HEK293T (cell line): ENCODE measurements at regions not wholly inside any gene's neighbourhood (a gene's known extent, or its start where the extent isn't known, plus 50 kb on each side); places are given as distances from the start of the nearest gene placed in this dataset.

ENCODE experiments used
- ARNT ChIP-seq: fragments of 450-650 bp; IDR thresholded peaks from 2 replicates; pipeline ENCODE4 v1.6.1; 2017; ENCODE audit warnings: mild to moderate bottlenecking
- BHLHE40 ChIP-seq: fragments of 450-650 bp; IDR thresholded peaks from 2 replicates; pipeline ENCODE4 v1.6.1; 2016; ENCODE audit warnings: mild to moderate bottlenecking, moderate library complexity, borderline replicate concordance
- CTBP1 ChIP-seq: fragments of 450-650 bp; IDR thresholded peaks from 2 replicates; pipeline ENCODE4 v1.6.1; 2016; ENCODE audit warnings: borderline replicate concordance
- FOXA1 ChIP-seq: fragments of 450-650 bp; IDR thresholded peaks from 2 replicates; pipeline ENCODE4 v1.6.1; 2016; ENCODE audit warnings: mild to moderate bottlenecking
- FOXK2 ChIP-seq: fragments of 450-650 bp; IDR thresholded peaks from 2 replicates; pipeline ENCODE4 v1.6.1; 2016; ENCODE audit warnings: mild to moderate bottlenecking
- FOXM1 ChIP-seq: fragments of 450-650 bp; IDR thresholded peaks from 2 replicates; pipeline ENCODE4 v1.6.1; 2017; ENCODE audit warnings: mild to moderate bottlenecking, borderline replicate concordance
- L3MBTL2 ChIP-seq: fragments of 450-650 bp; conservative IDR thresholded peaks from 2 replicates; pipeline ENCODE4 v1.6.1; 2016; ENCODE audit warnings: mild to moderate bottlenecking
- LEF1 ChIP-seq: fragments of 450-650 bp; IDR thresholded peaks from 2 replicates; pipeline ENCODE4 v1.6.1; 2017; ENCODE audit warnings: mild to moderate bottlenecking, borderline replicate concordance
- SP1 ChIP-seq: fragments of 450-650 bp; IDR thresholded peaks from 2 replicates; pipeline ENCODE4 v1.6.1; 2017
- SUZ12 ChIP-seq: fragments of 450-650 bp; IDR thresholded peaks from 2 replicates; pipeline ENCODE4 v1.6.1; 2016; ENCODE audit warnings: mild to moderate bottlenecking
- TARDBP ChIP-seq: fragments of 450-650 bp; IDR thresholded peaks from 2 replicates; pipeline ENCODE4 v1.6.1; 2016
- ZNF384 ChIP-seq: fragments of 450-650 bp; IDR thresholded peaks from 2 replicates; pipeline ENCODE4 v1.6.1; 2016
- TF ChIP-seq, protein P1 (sequence below): fragments of 450-650 bp; IDR thresholded peaks from 2 replicates; pipeline ENCODE4 v1.6.1; 2016

GRCh38 chr5:152956943-152957613, 533.4 kb upstream of the GRIA1 start:
- no peak for TF ChIP-seq FOXA1
- TF ChIP-seq, protein P1, sequence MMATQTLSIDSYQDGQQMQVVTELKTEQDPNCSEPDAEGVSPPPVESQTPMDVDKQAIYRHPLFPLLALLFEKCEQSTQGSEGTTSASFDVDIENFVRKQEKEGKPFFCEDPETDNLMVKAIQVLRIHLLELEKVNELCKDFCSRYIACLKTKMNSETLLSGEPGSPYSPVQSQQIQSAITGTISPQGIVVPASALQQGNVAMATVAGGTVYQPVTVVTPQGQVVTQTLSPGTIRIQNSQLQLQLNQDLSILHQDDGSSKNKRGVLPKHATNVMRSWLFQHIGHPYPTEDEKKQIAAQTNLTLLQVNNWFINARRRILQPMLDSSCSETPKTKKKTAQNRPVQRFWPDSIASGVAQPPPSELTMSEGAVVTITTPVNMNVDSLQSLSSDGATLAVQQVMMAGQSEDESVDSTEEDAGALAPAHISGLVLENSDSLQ = no peak
- TF ChIP-seq CTBP1 = no peak
- no peak for TF ChIP-seq ARNT
- TF ChIP-seq ZNF384 = no peak
- no peak for TF ChIP-seq BHLHE40
- TF ChIP-seq LEF1 = no peak
- TF ChIP-seq SUZ12 = no peak
- TF ChIP-seq SP1 = no peak
- no peak for TF ChIP-seq FOXK2
- TF ChIP-seq L3MBTL2 = no peak
- no peak for TF ChIP-seq FOXM1
- no peak for TF ChIP-seq TARDBP
